ENCODE measurements at regions not wholly inside any gene's neighbourhood (a gene's known extent, or its start where the extent isn't known, plus 50 kb on each side); places are given as distances from the start of the nearest gene placed in this dataset.
A peak's percentile ranks its signal among the peaks of the same experiment; 100 is the strongest.

DNA sequence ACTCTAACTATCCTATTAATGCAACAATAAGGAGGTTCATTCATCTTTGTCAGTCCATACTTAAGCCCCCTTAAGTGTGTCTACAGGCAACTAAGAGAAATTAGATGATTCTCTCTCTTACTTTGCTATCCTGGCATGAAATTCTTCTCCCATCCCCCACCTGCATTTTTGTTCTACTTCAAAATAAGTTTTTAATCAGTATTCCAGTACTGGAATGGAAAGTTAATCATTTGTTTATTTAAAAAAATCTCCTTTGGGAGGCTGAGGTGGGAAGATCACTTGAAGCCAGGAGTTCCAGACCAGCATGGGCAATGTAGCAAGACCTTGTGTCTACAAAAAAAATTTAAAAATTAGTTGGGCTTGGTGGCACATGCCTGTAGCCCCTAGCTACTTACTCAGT, 222.1 kb downstream of the MZT1 start:
- Histone ChIP-seq H3K27me3 (ENCODE audit: control insufficient read depth, insufficient read depth, low read length) (no peaks in the 10 kb centered on the region), H3K27ac (ENCODE audit: low read depth in 2 of 2, low read length in 2 of 2) (peak overlapping the region in 1 of 2 donors; percentile 41), H3K9ac (ENCODE audit: low read length in 3 of 3) (no peak overlapping the region), H3K4me1 (ENCODE audit: control insufficient read depth in 2 of 3, insufficient read depth in 2 of 3, low read depth in 1 of 3, low read length in 3 of 3) (peaks cover 0 to 9% (median 2%) of the 10 kb centered on the region in 3 donors), H3K9me3 (ENCODE audit: control insufficient read depth in 2 of 3, insufficient read depth in 1 of 3, low read length in 3 of 3) (no peaks in the 10 kb centered on the region), H3K4me3 (ENCODE audit: low read length in 3 of 3) (no peak overlapping the region), H3K36me3 (ENCODE audit: control insufficient read depth in 2 of 3, insufficient read depth in 3 of 3, low read length in 3 of 3) (no peaks in the 10 kb centered on the region)
- TF ChIP-seq, protein P1, sequence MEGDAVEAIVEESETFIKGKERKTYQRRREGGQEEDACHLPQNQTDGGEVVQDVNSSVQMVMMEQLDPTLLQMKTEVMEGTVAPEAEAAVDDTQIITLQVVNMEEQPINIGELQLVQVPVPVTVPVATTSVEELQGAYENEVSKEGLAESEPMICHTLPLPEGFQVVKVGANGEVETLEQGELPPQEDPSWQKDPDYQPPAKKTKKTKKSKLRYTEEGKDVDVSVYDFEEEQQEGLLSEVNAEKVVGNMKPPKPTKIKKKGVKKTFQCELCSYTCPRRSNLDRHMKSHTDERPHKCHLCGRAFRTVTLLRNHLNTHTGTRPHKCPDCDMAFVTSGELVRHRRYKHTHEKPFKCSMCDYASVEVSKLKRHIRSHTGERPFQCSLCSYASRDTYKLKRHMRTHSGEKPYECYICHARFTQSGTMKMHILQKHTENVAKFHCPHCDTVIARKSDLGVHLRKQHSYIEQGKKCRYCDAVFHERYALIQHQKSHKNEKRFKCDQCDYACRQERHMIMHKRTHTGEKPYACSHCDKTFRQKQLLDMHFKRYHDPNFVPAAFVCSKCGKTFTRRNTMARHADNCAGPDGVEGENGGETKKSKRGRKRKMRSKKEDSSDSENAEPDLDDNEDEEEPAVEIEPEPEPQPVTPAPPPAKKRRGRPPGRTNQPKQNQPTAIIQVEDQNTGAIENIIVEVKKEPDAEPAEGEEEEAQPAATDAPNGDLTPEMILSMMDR (IDR thresholded peaks at IDR 0.05; ENCODE audit: borderline replicate concordance, extremely low read depth, insufficient read depth) = no peak
- FAIRE-seq = no peak
- intact Hi-C loops (cut with DNase I) = no loop called here
- DNase-seq = peak in 3 of 5 donors; percentile 25 to 34 (median 29)

DNA sequence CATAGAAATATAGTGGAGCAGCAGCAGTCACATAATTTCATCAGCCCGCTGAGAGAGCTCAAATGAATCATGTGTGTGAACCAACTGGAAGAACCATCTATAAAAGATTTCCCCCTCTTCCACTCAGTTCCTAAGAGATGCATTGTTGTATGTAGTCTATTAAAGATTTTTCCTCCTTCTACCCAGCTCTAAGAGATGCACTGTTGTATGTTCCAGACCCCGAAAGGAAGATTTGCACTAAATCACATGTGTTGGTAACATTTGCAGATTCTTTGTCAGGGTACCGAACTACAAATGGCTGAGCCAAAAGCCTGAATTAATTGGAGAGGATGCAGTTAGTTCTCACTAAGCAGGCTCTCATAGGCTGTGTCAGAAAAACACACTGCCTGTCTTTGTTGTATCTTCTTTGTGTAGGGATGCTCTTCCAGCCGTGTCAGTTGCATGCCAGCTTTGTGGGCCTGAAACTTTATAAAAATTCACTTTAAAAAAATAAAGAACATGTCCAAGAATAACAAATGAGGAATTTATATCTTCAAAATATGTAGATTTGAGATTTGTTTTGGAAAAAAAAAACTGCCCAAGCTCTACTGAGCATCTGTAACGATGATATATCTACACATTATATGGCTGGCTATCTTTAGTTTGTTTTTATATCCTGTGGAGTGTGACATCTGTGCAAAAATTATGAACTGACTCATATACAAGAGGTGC, 223.1 kb downstream of the MZT1 start:
- no peak overlapping the region for H3K9ac ChIP-seq (ENCODE audit: low read length in 3 of 3)
- H3K36me3 ChIP-seq (ENCODE audit: control insufficient read depth in 2 of 3, insufficient read depth in 3 of 3, low read length in 3 of 3) = no peaks in the 10 kb centered on the region
- H3K4me3 ChIP-seq (ENCODE audit: low read length in 3 of 3) = no peak overlapping the region
- H3K4me1 ChIP-seq (ENCODE audit: control insufficient read depth in 2 of 3, insufficient read depth in 2 of 3, low read depth in 1 of 3, low read length in 3 of 3) = peaks cover 0 to 9% (median 2%) of the 10 kb centered on the region in 3 donors
- DNase-seq = peak in 2 of 5 donors; percentile 28 to 41
- no peaks in the 10 kb centered on the region for H3K9me3 ChIP-seq (ENCODE audit: control insufficient read depth in 2 of 3, insufficient read depth in 1 of 3, low read length in 3 of 3)
- TF ChIP-seq, protein P1 (IDR thresholded peaks at IDR 0.05; ENCODE audit: borderline replicate concordance, extremely low read depth, insufficient read depth) = no peak
- FAIRE-seq = no peak
- H3K27me3 ChIP-seq (ENCODE audit: control insufficient read depth, insufficient read depth, low read length) = no peaks in the 10 kb centered on the region
- intact Hi-C loops (cut with DNase I) = no loop called here
- no peak overlapping the region for H3K27ac ChIP-seq (ENCODE audit: low read depth in 2 of 2, low read length in 2 of 2)

DNA sequence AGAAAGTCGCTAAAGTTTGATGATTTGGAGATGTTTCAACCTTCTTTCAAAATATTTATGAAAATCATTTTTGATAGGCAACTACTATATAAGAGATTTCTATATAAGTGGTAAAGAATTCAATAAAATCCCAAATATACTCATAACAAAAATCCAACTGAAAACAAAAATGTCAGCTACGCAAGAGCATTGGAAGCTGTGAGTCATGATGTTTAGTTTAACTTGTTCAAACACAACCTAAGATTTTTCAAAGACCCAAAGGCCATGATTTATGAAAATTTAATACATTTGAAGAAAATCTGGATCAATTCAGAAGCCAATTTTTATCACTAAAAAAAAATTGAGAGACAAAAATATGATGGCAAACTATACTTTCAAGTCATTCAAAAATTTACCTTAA, 226.6 kb downstream of the MZT1 start:
- Histone ChIP-seq H3K9ac (ENCODE audit: low read length in 3 of 3) (no peak overlapping the region), H3K27me3 (ENCODE audit: control insufficient read depth, insufficient read depth, low read length) (no peaks in the 10 kb centered on the region), H3K4me3 (ENCODE audit: low read length in 3 of 3) (no peak overlapping the region), H3K4me1 (ENCODE audit: control insufficient read depth in 2 of 3, insufficient read depth in 2 of 3, low read depth in 1 of 3, low read length in 3 of 3) (no peaks in the 10 kb centered on the region), H3K36me3 (ENCODE audit: control insufficient read depth in 2 of 3, insufficient read depth in 3 of 3, low read length in 3 of 3) (no peaks in the 10 kb centered on the region), H3K9me3 (ENCODE audit: control insufficient read depth in 2 of 3, insufficient read depth in 1 of 3, low read length in 3 of 3) (no peaks in the 10 kb centered on the region), H3K27ac (ENCODE audit: low read depth in 2 of 2, low read length in 2 of 2) (no peak overlapping the region)
- DNase-seq (no peak), FAIRE-seq (peak; percentile 55)
- intact Hi-C loops (cut with DNase I) = no loop called here
- TF ChIP-seq, protein P1 (IDR thresholded peaks at IDR 0.05; ENCODE audit: borderline replicate concordance, extremely low read depth, insufficient read depth) = no peak

Data from kidney (tissue), 13 donors.